WI38 (cell line): ENCODE measurements at regions not wholly inside any gene's neighbourhood (a gene's known extent, or its start where the extent isn't known, plus 50 kb on each side); places are given as distances from the start of the nearest gene placed in this dataset.

Experiments
- H3K4me3 ChIP-seq: 2 replicates; pipeline ENCODE4 v1.5.1; 2011; ENCODE audit warnings: low read depth, mild to moderate bottlenecking, control low read depth, low read length
- CTCF ChIP-seq: IDR thresholded peaks from 2 replicates; pipeline ENCODE4 v1.5.1; 2012; ENCODE audit warnings: low read depth, mild to moderate bottlenecking, control low read depth, low read length

GRCh38 chr6:19204445-19204844 lies 632.7 kb upstream of the ID4 start:
- no peak for TF ChIP-seq CTCF
- H3K4me3 ChIP-seq = no peak overlapping the region

GRCh38 chr6:19205076-19205475 lies 632.1 kb upstream of the ID4 start:
- H3K4me3 ChIP-seq = no peak overlapping the region
- TF ChIP-seq CTCF = no peak

GRCh38 chr6:19209202-19209601 lies 628.0 kb upstream of the ID4 start:
- H3K4me3 ChIP-seq = no peak overlapping the region
- TF ChIP-seq CTCF = no peak

GRCh38 chr6:19210849-19211590 lies 626.1 kb upstream of the ID4 start:
- TF ChIP-seq CTCF = no peak
- H3K4me3 ChIP-seq = no peak overlapping the region

GRCh38 chr6:19214231-19214630 lies 622.9 kb upstream of the ID4 start:
- TF ChIP-seq CTCF = no peak
- H3K4me3 ChIP-seq = no peak overlapping the region

- no peak overlapping the region for H3K4me3 ChIP-seq
- TF ChIP-seq CTCF = no peak
Observed at GRCh38 chr6:19219931-19220330, 617.2 kb upstream of the ID4 start.

- no peak overlapping the region for H3K4me3 ChIP-seq
- no peak for TF ChIP-seq CTCF
Observed at GRCh38 chr6:19231878-19232561, 605.1 kb upstream of the ID4 start.
